ENCODE measurements at regions not wholly inside any gene's neighbourhood (a gene's known extent, or its start where the extent isn't known, plus 50 kb on each side); places are given as distances from the start of the nearest gene placed in this dataset.
A peak's percentile ranks its signal among the peaks of the same experiment; 100 is the strongest.

GRCh38 chr13:37230346-37230745 lies 124.9 kb upstream of the CSNK1A1L start:
- H3K4me3 ChIP-seq (ENCODE audit: low read depth, low read length) = no peak overlapping the region
- no peak for DNase-seq (ENCODE audit: low read depth, low spot score)
- TF ChIP-seq CTCF (IDR thresholded peaks at IDR 0.05; ENCODE audit: low read depth, low read length) = no peak
- in situ Hi-C loops (cut with HindIII; ENCODE audit: low sequenced_read_pairs) = no loop called here

GRCh38 chr13:37229931-37230330 lies 124.5 kb upstream of the CSNK1A1L start:
- no peak for DNase-seq (ENCODE audit: low read depth, low spot score)
- no peak overlapping the region for H3K4me3 ChIP-seq (ENCODE audit: low read depth, low read length)
- TF ChIP-seq CTCF (IDR thresholded peaks at IDR 0.05; ENCODE audit: low read depth, low read length) = no peak
- in situ Hi-C loops (cut with HindIII; ENCODE audit: low sequenced_read_pairs) = no loop called here

GRCh38 chr13:37226971-37227370 lies 121.5 kb upstream of the CSNK1A1L start:
- no peak for TF ChIP-seq CTCF (IDR thresholded peaks at IDR 0.05; ENCODE audit: low read depth, low read length)
- DNase-seq (ENCODE audit: low read depth, low spot score) = peak; percentile 40
- H3K4me3 ChIP-seq (ENCODE audit: low read depth, low read length) = no peak overlapping the region
- in situ Hi-C loops (cut with HindIII; ENCODE audit: low sequenced_read_pairs) = no loop called here

GRCh38 chr13:37225414-37226070 lies 120.1 kb upstream of the CSNK1A1L start:
- no peak for TF ChIP-seq CTCF (IDR thresholded peaks at IDR 0.05; ENCODE audit: low read depth, low read length)
- peak; percentile 76 for DNase-seq (ENCODE audit: low read depth, low spot score)
- in situ Hi-C loops (cut with HindIII; ENCODE audit: low sequenced_read_pairs) = no loop called here
- H3K4me3 ChIP-seq (ENCODE audit: low read depth, low read length) = no peak overlapping the region

GRCh38 chr13:37216331-37216730 lies 110.9 kb upstream of the CSNK1A1L start:
- no peak for DNase-seq (ENCODE audit: low read depth, low spot score)
- no peak for TF ChIP-seq CTCF (IDR thresholded peaks at IDR 0.05; ENCODE audit: low read depth, low read length)
- H3K4me3 ChIP-seq (ENCODE audit: low read depth, low read length) = no peak overlapping the region
- in situ Hi-C loops (cut with HindIII; ENCODE audit: low sequenced_read_pairs) = no loop called here

GRCh38 chr13:37212826-37213225 lies 107.4 kb upstream of the CSNK1A1L start:
- no peak for DNase-seq (ENCODE audit: low read depth, low spot score)
- in situ Hi-C loops (cut with HindIII; ENCODE audit: low sequenced_read_pairs) = no loop called here
- no peak for TF ChIP-seq CTCF (IDR thresholded peaks at IDR 0.05; ENCODE audit: low read depth, low read length)
- H3K4me3 ChIP-seq (ENCODE audit: low read depth, low read length) = no peak overlapping the region
